Stimulated activated CD4-positive, alpha-beta T cell treated with anti-CD3 and anti-CD28 coated beads, Interleukin-15, amount 100 ng/mL, for 48 hours (primary cell): ENCODE measurements at regions not wholly inside any gene's neighbourhood (a gene's known extent, or its start where the extent isn't known, plus 50 kb on each side); places are given as distances from the start of the nearest gene placed in this dataset.
A peak's percentile ranks its signal among the peaks of the same experiment; 100 is the strongest.

Source experiments
- DNase-seq, 2 donors: peaks; one replicate each; pipeline ENCODE4 v3.0.0-alpha.2; 2020; ENCODE audit warnings: low read depth in 2 of 2

- DNase-seq: no peak
Measured at GRCh38 chrX:20382082-20382481, 115.4 kb upstream of the RPS6KA3 start.

GRCh38 chrX:20378233-20378920 lies 111.7 kb upstream of the RPS6KA3 start:
- DNase-seq: peak; percentile 23 to 33

GRCh38 chrX:20374900-20375438 lies 108.3 kb upstream of the RPS6KA3 start:
- no peak for DNase-seq

- DNase-seq: no peak
Measured at GRCh38 chrX:20374450-20374849, 107.7 kb upstream of the RPS6KA3 start.

GRCh38 chrX:20373063-20373462 lies 106.4 kb upstream of the RPS6KA3 start:
- no peak for DNase-seq

GRCh38 chrX:20372533-20372932 lies 105.8 kb upstream of the RPS6KA3 start:
- no peak for DNase-seq

- DNase-seq: no peak
Measured at GRCh38 chrX:20369468-20369867, 102.8 kb upstream of the RPS6KA3 start.

GRCh38 chrX:20364238-20364637 lies 97.5 kb upstream of the RPS6KA3 start:
- DNase-seq: no peak

GRCh38 chrX:20363275-20363674 lies 96.6 kb upstream of the RPS6KA3 start:
- DNase-seq: no peak

- no peak for DNase-seq
Measured at GRCh38 chrX:20362268-20363267, 95.9 kb upstream of the RPS6KA3 start.

- no peak for DNase-seq
Measured at GRCh38 chrX:20361890-20362262, 95.2 kb upstream of the RPS6KA3 start.

GRCh38 chrX:20361081-20361889 lies 94.6 kb upstream of the RPS6KA3 start:
- no peak for DNase-seq

- no peak for DNase-seq
Measured at GRCh38 chrX:20355187-20355586, 88.5 kb upstream of the RPS6KA3 start.

- no peak for DNase-seq
Measured at GRCh38 chrX:20354505-20354904, 87.8 kb upstream of the RPS6KA3 start.

- DNase-seq: no peak
Measured at GRCh38 chrX:20352935-20353336, 86.2 kb upstream of the RPS6KA3 start.

- no peak for DNase-seq
Measured at GRCh38 chrX:20352504-20352903, 85.8 kb upstream of the RPS6KA3 start.

GRCh38 chrX:20350596-20350995 lies 83.9 kb upstream of the RPS6KA3 start:
- DNase-seq: no peak

- DNase-seq: no peak
Measured at GRCh38 chrX:20348139-20348538, 81.4 kb upstream of the RPS6KA3 start.

- no peak for DNase-seq
Measured at GRCh38 chrX:20347481-20347880, 80.8 kb upstream of the RPS6KA3 start.

- peak in 1 of 2 donors; percentile 0 for DNase-seq
Measured at GRCh38 chrX:20333672-20334071, 67.0 kb upstream of the RPS6KA3 start.

- no peak for DNase-seq
Measured at GRCh38 chrX:20330545-20330944, 63.8 kb upstream of the RPS6KA3 start.

- DNase-seq: no peak
Measured at GRCh38 chrX:20329435-20329834, 62.7 kb upstream of the RPS6KA3 start.
